Upper lobe of left lung (tissue), 6 donors: ENCODE measurements at regions not wholly inside any gene's neighbourhood (a gene's known extent, or its start where the extent isn't known, plus 50 kb on each side); places are given as distances from the start of the nearest gene placed in this dataset.

Experiments used
- ATAC-seq, 2 donors: fragments of 200-7000 bp; cut with Tn5 transposase; one replicate each; pipeline ENCODE4 v1.9.1; 2022; ENCODE audit warnings: mild to moderate bottlenecking in 2 of 2, moderate library complexity in 2 of 2; ENCODE audit not compliant: low FRiP score in 2 of 2
- DNase-seq, 2 donors: peaks; one replicate each; pipeline ENCODE4 v3.0.0-alpha.2; 2019 to 2020
- H3K27ac ChIP-seq, 4 donors: fragments of 200-600 bp; sonication (generic); one replicate each; pipeline ENCODE4 v1.5.1; 2016 to 2019
- H3K27me3 ChIP-seq, 4 donors: fragments of 200-600 bp; sonication (generic); one replicate each; pipeline ENCODE4 v1.5.1; 2017 to 2019
- H3K36me3 ChIP-seq, 4 donors: fragments of 200-600 bp; sonication (generic); one replicate each; pipeline ENCODE4 v1.5.1; 2016 to 2019
- H3K4me1 ChIP-seq, 4 donors: fragments of 200-600 bp; sonication (generic); one replicate each; pipeline ENCODE4 v1.5.1; 2018 to 2019
- H3K4me3 ChIP-seq, 4 donors: fragments of 200-600 bp; sonication (generic); one replicate each; pipeline ENCODE4 v1.5.1; 2017 to 2019; ENCODE audit warnings: mild to moderate bottlenecking in 2 of 4, moderate library complexity in 1 of 4
- H3K9me3 ChIP-seq, 4 donors: fragments of 200-600 bp; sonication (generic); one replicate each; pipeline ENCODE4 v1.5.1; 2018 to 2019
- EP300 ChIP-seq, 4 donors: sonication (generic); formaldehyde crosslinking; IDR thresholded peaks; one replicate each; pipeline ENCODE4 v1.5.1; 2017; ENCODE audit warnings: antibody characterized with exemption in 4 of 4, control low read depth in 2 of 4
- POLR2A ChIP-seq, 4 donors: fragments of 450-650 bp; IDR thresholded peaks; one replicate each; pipeline ENCODE4 v1.5.1; 2016 to 2017; ENCODE audit warnings: antibody characterized with exemption in 4 of 4, mild to moderate bottlenecking in 2 of 4
- POLR2AphosphoS5 ChIP-seq, 2 donors: sonication (generic); formaldehyde crosslinking; IDR thresholded peaks; one replicate each; pipeline ENCODE4 v1.5.1; 2017; ENCODE audit warnings: antibody characterized with exemption in 2 of 2
- WGBS, 2 donors: methylation state at CpG; one replicate each; pipeline ENCODE4 v1.1.5; 2017 to 2018; 5-methylcytosine and 5-hydroxymethylcytosine counted together
- TF ChIP-seq, protein P1 (sequence below), 6 experiments: fragments of 450-650 bp in 4 of 6; fragments of 200-600 bp in 2 of 6; sonication (generic) in 2 of 6; IDR thresholded peaks; one replicate each; pipeline ENCODE4 v1.5.1; 2016 to 2019; ENCODE audit warnings: antibody characterized with exemption in 6 of 6
- donor health status: DM: no; HTN: no; CAD: no; lungs with moderate emphysema.
- donor health status: DM: no; HTN: yes; CAD: no; lungs with severe emphysema.

DNA sequence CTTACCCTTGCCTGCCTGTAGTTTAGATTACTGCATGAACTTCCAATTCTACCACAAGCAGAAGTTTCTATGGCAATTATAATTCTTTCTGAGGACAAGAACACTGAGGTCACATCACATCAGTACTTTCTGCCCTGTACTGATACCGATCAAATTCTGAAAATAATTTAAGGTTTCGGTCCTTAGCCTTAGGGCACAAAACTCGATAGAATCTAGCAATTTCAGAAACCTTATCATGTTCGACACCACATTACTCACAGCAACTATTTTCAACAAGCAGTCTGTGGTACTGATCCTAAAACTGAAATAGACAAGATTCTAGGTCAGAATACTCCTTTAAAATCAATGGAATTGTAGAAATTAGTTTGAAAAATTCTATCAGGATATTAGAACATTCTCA, 187.0 kb upstream of the LRFN5 start:
- WGBS, 2 donors, result 85 to 91% methylated on average over 4 of the region's 4 CpGs
- DNase-seq (no peak), ATAC-seq (no peak)
- Histone ChIP-seq H3K27me3 (no peaks in the 10 kb centered on the region), H3K4me3 (no peak overlapping the region), H3K9me3 (no peaks in the 10 kb centered on the region), H3K4me1 (no peaks in the 10 kb centered on the region), H3K27ac (no peak overlapping the region), H3K36me3 (no peaks in the 10 kb centered on the region)
- TF ChIP-seq, protein P1, sequence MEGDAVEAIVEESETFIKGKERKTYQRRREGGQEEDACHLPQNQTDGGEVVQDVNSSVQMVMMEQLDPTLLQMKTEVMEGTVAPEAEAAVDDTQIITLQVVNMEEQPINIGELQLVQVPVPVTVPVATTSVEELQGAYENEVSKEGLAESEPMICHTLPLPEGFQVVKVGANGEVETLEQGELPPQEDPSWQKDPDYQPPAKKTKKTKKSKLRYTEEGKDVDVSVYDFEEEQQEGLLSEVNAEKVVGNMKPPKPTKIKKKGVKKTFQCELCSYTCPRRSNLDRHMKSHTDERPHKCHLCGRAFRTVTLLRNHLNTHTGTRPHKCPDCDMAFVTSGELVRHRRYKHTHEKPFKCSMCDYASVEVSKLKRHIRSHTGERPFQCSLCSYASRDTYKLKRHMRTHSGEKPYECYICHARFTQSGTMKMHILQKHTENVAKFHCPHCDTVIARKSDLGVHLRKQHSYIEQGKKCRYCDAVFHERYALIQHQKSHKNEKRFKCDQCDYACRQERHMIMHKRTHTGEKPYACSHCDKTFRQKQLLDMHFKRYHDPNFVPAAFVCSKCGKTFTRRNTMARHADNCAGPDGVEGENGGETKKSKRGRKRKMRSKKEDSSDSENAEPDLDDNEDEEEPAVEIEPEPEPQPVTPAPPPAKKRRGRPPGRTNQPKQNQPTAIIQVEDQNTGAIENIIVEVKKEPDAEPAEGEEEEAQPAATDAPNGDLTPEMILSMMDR (IDR thresholded peaks at IDR 0.05), result no peak
- TF ChIP-seq POLR2AphosphoS5 (IDR thresholded peaks at IDR 0.05) (no peak), EP300 (IDR thresholded peaks at IDR 0.05) (no peak), POLR2A (IDR thresholded peaks at IDR 0.05) (no peak)

DNA sequence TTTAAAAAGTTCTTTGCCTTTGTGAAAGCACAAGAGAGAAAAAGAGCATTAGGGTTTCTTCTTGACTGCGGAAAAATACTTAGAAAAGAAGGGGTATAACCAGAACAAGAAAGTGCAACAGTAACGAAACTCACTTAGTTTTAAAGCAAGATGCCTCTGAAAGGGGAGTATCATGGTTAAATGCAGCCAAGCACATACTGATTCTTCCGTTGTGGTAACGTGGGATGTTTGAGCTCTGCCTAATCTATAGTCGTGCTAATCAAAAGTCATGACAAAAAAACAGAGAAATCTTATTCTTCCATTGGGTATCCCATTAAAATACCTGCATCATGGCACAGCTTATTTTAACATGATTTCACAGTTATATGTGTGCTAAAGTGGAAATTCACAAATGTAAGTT, 187.8 kb upstream of the LRFN5 start:
- TF ChIP-seq POLR2AphosphoS5 (IDR thresholded peaks at IDR 0.05) (no peak), EP300 (IDR thresholded peaks at IDR 0.05) (no peak), POLR2A (IDR thresholded peaks at IDR 0.05) (no peak)
- TF ChIP-seq, protein P1 (IDR thresholded peaks at IDR 0.05), result no peak
- no peak for DNase-seq
- H3K27me3 ChIP-seq, result no peaks in the 10 kb centered on the region
- WGBS, 2 donors, result 58 to 71% methylated on average over 5 of the region's 5 CpGs
- ATAC-seq, result no peak
- no peaks in the 10 kb centered on the region for H3K36me3 ChIP-seq
- no peak overlapping the region for H3K4me3 ChIP-seq
- H3K9me3 ChIP-seq, result no peaks in the 10 kb centered on the region
- no peaks in the 10 kb centered on the region for H3K4me1 ChIP-seq
- no peak overlapping the region for H3K27ac ChIP-seq

- no peak for TF ChIP-seq POLR2A (IDR thresholded peaks at IDR 0.05)
- no peak for TF ChIP-seq POLR2AphosphoS5 (IDR thresholded peaks at IDR 0.05)
- no peak for TF ChIP-seq EP300 (IDR thresholded peaks at IDR 0.05)
- TF ChIP-seq, protein P1 (IDR thresholded peaks at IDR 0.05), result no peak
- no peak overlapping the region for H3K27ac ChIP-seq
- no peaks in the 10 kb centered on the region for H3K27me3 ChIP-seq
- ATAC-seq, result no peak
- H3K36me3 ChIP-seq, result no peaks in the 10 kb centered on the region
- H3K9me3 ChIP-seq, result no peaks in the 10 kb centered on the region
- H3K4me3 ChIP-seq, result no peak overlapping the region
- no peak for DNase-seq
- H3K4me1 ChIP-seq, result no peaks in the 10 kb centered on the region
These were observed 196.9 kb upstream of the LRFN5 start for GRCh38 chr14:41409806-41410205.

DNA sequence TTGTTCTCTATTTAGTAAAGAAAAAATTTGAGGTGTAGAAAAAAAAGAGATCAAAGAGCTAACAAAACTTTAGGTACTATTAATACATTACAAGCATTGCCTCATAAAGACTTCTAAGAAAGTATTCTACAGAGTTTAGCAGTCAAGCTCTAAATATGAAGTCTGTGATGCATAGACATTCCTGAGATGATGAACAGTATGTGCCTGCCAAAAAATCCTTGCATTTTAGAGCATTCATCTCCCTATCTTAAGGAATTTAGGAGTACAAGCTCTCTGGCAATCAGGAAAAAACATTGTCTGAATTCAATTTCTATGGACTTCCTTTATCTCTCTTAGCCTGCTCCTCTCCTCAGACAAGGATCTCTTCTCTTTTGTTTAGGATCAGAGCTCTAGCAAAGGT, 202.6 kb upstream of the LRFN5 start:
- TF ChIP-seq EP300 (IDR thresholded peaks at IDR 0.05) (no peak), POLR2A (IDR thresholded peaks at IDR 0.05) (no peak), POLR2AphosphoS5 (IDR thresholded peaks at IDR 0.05) (no peak)
- TF ChIP-seq, protein P1 (IDR thresholded peaks at IDR 0.05), result no peak

DNA sequence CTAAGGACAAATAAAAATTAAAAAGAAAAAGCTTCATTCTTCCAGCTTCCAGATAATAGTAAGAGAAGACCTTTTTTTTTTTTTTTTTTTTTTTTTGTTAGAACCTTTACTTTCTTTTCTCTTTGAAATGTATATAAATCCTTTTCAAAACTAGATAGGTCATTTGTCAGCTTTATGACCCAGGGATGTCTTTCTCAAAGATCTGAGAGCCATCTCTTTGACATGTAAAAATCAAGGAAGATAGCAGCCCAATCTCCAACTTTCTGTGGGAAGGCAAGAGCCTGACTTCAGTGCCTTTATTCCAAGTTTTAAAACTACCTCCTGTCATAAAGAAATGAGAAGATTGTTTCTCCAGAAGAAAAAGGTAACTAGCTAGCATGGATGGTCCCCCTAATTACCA, 203.3 kb upstream of the LRFN5 start:
- H3K36me3 ChIP-seq, result no peaks in the 10 kb centered on the region
- no peaks in the 10 kb centered on the region for H3K9me3 ChIP-seq
- no peaks in the 10 kb centered on the region for H3K4me1 ChIP-seq
- no peak for DNase-seq
- H3K4me3 ChIP-seq, result no peak overlapping the region
- no peaks in the 10 kb centered on the region for H3K27me3 ChIP-seq
- no peak for TF ChIP-seq POLR2AphosphoS5 (IDR thresholded peaks at IDR 0.05)
- TF ChIP-seq, protein P1 (IDR thresholded peaks at IDR 0.05), result no peak
- TF ChIP-seq EP300 (IDR thresholded peaks at IDR 0.05), result no peak
- no peak for TF ChIP-seq POLR2A (IDR thresholded peaks at IDR 0.05)
- ATAC-seq, result no peak
- no peak overlapping the region for H3K27ac ChIP-seq

More for the DNA sequence above, 202.6 kb upstream of the LRFN5 start:
- Histone ChIP-seq H3K27ac (no peak overlapping the region), H3K4me1 (no peaks in the 10 kb centered on the region), H3K27me3 (no peaks in the 10 kb centered on the region), H3K4me3 (no peak overlapping the region), H3K9me3 (no peaks in the 10 kb centered on the region), H3K36me3 (no peaks in the 10 kb centered on the region)
- no peak for ATAC-seq
- DNase-seq, result no peak
